Left renal cortex interstitium (tissue), 4 donors: ENCODE measurements at regions not wholly inside any gene's neighbourhood (a gene's known extent, or its start where the extent isn't known, plus 50 kb on each side); places are given as distances from the start of the nearest gene placed in this dataset.
"Not testable (repeated sequence)": the region's sequence is repeated elsewhere in the genome, so short reads cannot be mapped to it uniquely, and the experiment has no call there.

Experiments
- DNase-seq, 4 donors: peaks; one replicate each; pipeline ENCODE4 v3.0.0-alpha.2; 2013; ENCODE audit warnings: low read depth in 4 of 4, low spot score in 2 of 4, missing footprints in 1 of 4

- DNase-seq = no peak
Measured at GRCh38 chr15:24733659-24734058, 58.1 kb downstream of the NPAP1 start.

DNA sequence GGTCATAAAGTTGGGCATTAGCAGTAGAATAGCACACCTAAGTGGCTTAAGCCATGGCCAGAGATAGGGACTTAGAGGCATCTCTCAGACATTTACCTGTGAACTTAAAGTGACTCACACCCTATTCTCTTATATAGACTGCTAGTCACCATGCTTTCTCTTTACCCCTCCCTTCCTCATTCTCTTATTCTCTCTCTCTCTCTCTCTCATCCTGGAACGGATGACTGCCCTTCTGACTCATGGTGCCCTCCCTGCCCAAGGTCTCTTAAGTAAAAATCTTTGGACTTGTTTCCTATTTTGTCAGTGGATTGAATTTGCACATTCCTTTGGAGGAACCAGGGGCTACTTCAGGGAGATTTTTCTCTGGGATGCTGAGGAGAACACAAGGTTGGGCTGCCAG lies 58.8 kb downstream of the NPAP1 start:
- DNase-seq = no peak

GRCh38 chr15:24745290-24745689 lies 69.7 kb downstream of the NPAP1 start:
- DNase-seq = no peak

DNA sequence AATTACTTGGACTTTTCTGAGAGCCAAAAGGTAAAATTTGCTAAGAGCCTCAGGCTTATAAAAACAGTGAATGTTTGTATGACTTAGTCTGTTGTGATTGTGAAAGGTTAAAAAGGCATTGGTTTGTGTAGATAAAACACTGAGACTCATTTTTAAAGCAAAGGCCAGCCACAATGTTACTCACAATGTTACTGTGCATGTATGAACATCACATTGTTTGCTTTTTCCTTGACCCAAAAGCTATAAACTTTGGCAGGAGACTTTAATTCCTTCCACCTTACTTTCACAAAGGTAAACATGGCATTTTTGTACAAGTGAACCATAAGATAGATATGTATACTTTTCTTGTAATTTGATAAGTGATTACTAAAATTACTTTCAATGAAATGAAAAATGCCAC lies 70.5 kb downstream of the NPAP1 start:
- no peak for DNase-seq

GRCh38 chr15:24747376-24747775 lies 71.8 kb downstream of the NPAP1 start:
- DNase-seq = no peak

- no peak for DNase-seq
Measured at GRCh38 chr15:24748812-24749439, 73.4 kb downstream of the NPAP1 start.

DNA sequence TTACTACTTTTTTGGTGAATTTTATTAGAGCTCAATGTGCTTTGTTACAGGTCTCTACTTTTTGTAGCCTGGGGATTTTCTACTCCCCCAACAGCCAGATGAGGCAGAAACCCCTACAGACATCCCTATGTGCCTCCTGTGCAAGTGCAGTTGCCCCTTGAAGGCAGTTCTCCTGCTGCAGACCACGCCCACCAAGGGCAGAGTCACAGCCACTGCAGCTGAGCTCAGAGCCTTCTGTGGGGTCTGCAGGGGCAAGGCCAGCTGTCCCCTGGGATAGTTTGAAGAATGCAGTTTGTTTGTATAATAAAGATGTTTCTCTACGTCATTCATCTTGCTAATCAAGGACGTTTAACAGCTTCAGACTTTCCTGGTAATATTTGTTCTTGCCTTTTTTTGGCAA lies 76.8 kb downstream of the NPAP1 start:
- no peak for DNase-seq

DNA sequence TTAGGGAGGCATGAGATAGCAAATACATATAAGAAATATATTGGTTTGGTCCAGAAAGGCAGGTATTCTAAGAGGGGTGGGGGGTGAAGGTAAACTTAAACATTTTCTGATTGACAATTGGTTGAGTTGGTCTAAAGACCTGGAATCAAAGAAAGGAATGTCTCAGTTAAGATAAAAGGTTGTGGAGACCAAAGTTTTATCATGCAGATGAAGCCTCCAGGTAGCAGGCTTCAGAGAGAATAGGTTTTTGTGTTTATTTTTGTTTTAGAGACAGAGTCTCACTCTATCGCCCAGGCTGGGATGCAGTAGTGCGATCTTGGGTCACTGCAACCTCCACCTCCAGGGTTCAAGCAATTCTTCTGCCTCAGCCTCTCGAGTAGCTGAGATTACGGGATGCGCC lies 80.5 kb downstream of the NPAP1 start:
- DNase-seq = no peak

DNA sequence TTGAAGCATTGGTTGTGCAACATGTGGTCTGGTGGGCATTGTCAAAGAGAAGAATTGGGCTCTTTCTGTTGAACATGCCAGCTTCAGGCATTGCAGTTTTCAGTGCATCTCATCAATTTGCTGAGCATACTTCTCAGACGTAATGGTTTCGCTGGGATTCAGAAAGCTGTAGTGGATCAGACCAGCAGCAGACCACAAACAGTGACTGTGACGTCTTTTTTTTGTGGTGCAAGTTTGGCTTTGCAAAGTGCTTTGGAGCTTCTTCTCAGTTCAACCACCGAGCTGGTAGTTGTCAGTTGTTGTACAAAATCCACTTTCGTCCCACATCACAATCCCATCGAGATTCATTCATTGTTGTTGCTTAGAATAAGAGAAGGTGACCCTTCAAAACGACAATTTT lies 84.5 kb downstream of the NPAP1 start:
- no peak for DNase-seq

DNA sequence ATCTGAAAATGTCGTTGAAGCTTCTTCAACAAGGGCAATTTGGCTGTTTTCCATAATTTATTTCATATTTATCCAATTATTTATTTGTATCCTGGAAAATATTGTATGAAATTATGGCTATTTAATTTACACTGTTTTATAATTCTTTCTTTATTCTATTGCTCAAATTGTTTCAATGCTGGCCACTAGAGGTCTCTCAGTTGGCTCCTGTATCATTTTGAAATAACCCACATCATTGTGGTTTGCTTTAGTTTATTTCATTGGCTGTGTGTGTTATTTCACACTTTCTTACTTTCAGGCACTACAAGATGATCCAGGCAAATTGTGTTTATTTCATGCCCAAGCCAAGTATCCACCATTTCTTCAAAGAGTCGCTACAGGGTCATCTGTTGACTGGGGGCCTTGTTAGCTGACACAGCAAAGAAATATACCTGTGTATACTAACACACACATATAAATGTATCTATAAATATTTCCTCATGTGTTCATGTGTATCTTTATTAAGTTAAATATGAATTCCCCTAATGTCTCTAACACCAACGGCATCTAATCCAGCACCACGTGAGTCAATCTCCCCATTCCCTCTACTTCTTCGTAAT lies 86.2 kb downstream of the NPAP1 start:
- no peak for DNase-seq

DNA sequence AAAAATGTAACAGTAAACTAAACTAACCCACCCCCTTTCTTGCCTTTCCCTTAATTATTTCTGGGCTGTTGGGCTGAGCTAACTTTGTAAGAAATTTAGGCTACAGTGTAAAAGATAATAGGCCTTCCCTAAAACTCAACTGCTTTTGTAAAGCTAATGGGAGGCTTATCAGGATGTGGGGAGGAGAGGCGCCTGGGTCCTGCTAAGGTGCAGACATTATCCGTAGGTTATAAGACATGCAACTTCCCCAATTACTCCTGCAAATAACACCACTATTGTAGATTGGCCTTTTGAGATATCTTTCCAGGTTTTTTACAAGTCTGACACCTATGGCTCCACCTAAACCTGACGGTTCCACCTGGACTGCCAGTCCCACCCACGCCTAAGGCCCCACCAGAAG lies 88.3 kb downstream of the NPAP1 start:
- no peak for DNase-seq

DNA sequence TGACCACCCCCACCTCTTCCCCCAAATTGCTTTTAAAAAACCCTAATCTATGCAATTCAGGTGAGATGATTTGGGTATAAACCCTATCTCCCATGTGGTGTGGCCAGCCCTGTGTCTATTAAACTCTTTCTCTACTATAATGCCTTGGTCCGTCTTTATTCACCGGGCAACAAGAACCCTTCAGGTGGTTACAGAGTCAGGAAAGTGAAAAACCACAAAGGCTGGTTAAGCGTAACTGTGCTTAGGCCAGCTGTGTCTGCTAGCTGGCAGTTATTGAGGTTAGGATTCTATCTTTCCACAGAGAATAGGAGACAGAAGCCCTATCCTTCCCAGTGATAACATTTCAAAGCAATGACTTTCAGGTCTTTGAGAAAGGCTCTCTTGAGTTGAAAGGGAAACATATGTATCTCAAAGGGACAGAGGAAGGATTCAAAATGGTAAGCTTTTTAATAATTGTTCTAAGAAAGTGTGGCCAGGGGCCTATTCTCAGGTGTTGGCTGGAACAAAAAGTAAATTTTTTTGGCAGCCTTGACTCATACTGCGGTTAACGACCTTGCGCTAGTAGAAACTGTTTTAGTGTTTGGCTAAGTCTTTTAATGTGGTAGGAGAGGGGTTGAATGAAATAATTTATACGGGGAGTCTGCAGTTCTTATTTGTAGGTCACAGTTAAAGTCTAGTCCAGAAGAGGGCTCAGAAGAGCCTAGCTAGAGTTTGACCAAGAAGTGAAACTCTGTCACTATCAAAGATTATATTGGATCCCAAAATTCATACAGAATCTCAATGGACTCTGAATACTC lies 89.0 kb downstream of the NPAP1 start:
- DNase-seq = no peak

DNA sequence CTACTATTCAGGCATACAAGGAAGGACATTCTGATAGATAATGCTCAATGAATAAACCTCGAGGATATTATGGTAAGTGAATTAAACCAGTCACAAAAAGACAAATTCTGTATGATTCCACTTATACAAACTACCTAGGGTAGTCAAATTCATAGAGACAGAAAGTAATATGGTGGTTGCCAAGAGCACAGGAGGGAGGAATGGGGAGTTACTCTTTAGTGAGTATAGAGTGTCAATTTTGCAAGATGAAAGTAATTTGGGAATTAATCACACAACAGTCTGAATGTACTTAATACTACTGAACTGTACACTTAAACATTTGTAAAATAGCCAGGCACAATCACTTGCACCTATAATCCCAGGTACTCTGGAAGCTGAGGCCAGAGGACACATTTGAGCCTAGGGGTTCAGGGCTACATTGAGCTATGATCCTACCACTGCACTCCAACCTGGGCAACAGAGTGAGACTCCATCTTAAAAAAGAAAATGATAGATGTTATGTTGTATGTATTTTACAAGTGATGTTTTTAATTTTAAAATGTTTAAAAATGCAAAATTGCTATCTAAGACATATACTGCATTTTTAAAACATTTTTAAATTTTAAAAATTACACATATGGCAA lies 91.0 kb downstream of the NPAP1 start:
- DNase-seq = no peak

- no peak for DNase-seq
Measured at GRCh38 chr15:24772266-24772665, 96.7 kb downstream of the NPAP1 start.

DNA sequence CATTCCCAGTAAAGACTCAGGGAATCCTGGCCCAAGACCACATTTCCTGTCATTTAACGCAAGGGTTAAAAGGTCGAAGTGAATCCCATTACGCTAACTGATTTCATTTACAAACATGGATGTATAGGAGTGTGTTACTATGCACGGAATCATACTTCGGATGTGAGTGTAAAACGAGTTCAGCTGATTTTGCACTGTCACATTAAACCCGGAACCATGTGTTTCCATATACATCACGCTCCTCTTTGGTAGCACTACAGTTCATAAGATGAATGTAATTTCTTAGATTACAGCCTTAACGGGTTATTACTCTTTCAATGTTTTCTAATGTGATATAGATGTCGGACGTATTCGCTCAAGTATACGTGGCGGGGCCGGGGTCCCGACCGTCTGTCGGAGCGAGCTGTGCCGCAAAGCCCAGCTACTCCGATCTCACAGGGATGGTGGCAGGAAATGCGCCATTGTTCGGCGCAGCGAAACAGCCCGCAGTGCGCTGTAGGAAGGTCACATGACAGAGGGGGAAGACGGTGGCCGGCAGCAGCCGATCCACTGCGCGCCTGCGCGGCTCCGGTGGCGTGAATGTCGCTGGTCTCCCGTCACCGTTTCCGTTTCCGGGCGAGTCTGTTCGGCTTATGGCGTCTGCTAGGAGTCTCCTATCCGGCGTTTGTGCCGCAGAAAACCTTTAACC lies 97.3 kb downstream of the NPAP1 start:
- peak; percentile 59 to 77 (median 66) for DNase-seq

- no peak for DNase-seq
Measured at GRCh38 chr15:24777307-24777706, 101.7 kb downstream of the NPAP1 start.

GRCh38 chr15:24784506-24784905 lies 108.9 kb downstream of the NPAP1 start:
- DNase-seq = no peak

DNA sequence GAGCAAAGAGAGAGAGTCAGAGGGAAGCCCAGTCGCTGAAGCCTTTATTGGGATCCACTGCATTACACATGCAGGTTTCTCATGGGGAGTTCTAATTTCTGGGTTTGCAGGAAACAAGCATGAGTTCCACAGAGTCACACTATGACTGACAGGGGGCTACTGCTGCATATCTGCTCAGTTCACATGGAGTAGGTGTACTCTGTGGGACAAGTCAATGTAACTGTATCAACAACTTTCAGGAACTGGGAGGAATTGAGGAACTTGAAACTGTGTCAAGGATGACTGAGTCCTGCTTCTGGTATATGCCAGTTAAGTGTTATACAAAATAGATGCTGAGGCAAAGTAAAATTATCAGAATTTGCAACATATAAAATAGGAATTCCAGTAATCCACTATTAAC lies 110.8 kb downstream of the NPAP1 start:
- DNase-seq = no peak

DNA sequence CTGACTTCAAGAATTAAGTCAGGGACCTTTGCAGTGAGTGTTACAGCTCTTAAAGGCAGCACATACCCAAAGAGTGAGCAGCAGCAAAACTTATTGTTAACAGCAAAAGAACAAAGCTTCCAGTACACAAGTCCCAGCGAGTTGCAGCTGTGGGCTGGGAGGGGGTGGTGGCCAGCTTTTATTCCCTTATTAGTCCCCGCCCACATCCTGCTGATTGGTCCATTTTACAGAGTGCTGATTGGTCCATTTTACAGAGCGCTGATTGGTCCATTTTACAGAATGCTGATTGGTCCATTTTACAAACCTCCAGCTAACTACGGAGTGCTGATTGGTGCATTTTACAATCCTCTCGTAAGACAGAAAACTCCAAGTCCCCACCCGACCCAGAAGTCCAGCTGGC lies 127.0 kb downstream of the NPAP1 start:
- not testable (repeated sequence) for DNase-seq

- DNase-seq = no peak
Measured at GRCh38 chr15:24819680-24820079, 135.1 kb upstream of the SNRPN start.

DNA sequence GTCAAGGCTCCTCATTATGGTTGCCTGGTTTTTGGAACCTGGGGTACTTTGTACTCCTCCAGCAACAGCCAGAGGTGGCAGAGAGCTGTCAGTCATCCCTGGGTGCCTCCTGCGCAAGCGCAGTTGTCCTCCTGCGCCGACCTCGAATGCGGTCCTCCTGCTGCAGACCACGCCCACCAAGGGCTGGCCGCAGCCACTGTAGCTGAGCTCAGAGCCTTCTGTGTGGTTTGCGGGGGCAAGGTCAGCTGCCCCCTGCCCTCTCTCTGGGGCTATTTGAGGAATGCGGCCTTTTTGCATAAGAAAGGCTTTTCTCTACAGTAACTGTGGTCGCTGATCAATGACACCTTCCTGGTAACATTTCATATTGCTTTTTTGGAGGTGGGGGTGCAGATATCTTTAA lies 131.3 kb upstream of the SNRPN start:
- DNase-seq = no peak
